ENCODE measurements at regions not wholly inside any gene's neighbourhood (a gene's known extent, or its start where the extent isn't known, plus 50 kb on each side); places are given as distances from the start of the nearest gene placed in this dataset.

GRCh38 chr5:125125031-125125823 is 378.8 kb upstream of the ZNF608 start:
- no peaks in the 10 kb centered on the region for H3K4me1 ChIP-seq (ENCODE audit: insufficient read depth, low read length)
- no peaks in the 10 kb centered on the region for H3K36me3 ChIP-seq (ENCODE audit: insufficient read depth, low read length)
- TF ChIP-seq CTCF (IDR thresholded peaks at IDR 0.05): no peak
- ChIA-PET CTCF (no interaction called here), POLR2A (no interaction called here)
- intact Hi-C loops (cut with DNase I, micrococcal nuclease): no loop called here
- no peak overlapping the region for H3K4me3 ChIP-seq (ENCODE audit: low read length)
- Mint-ChIP-seq H3K27me3 (no peaks in the 10 kb centered on the region), H3K36me3 (ENCODE audit: low read depth) (no peaks in the 10 kb centered on the region), H3K4me1 (ENCODE audit: low read depth) (no peaks in the 10 kb centered on the region), H3K27ac (no peak overlapping the region), H3K9me3 (peaks cover 5% of the 10 kb centered on the region), H3K4me3 (no peak overlapping the region)
- DNase-seq (no peak), ATAC-seq (ENCODE audit: poor library complexity) (no peak)
- no peak overlapping the region for H3K27ac ChIP-seq (ENCODE audit: low read depth in 1 of 2, low read length in 2 of 2)
- no peaks in the 10 kb centered on the region for H3K27me3 ChIP-seq (ENCODE audit: control insufficient read depth in 1 of 2, insufficient read depth in 2 of 2, low read length in 2 of 2)
- no peaks in the 10 kb centered on the region for H3K9me3 ChIP-seq (ENCODE audit: control insufficient read depth in 1 of 2, insufficient read depth in 1 of 2, low read length in 2 of 2)

GRCh38 chr5:125126050-125126449 is 379.6 kb upstream of the ZNF608 start:
- ChIA-PET POLR2A (no interaction called here), CTCF (no interaction called here)
- Mint-ChIP-seq H3K4me1 (ENCODE audit: low read depth) (no peaks in the 10 kb centered on the region), H3K4me3 (no peak overlapping the region), H3K27me3 (no peaks in the 10 kb centered on the region), H3K36me3 (ENCODE audit: low read depth) (no peaks in the 10 kb centered on the region), H3K27ac (no peak overlapping the region), H3K9me3 (peaks cover 5% of the 10 kb centered on the region)
- ATAC-seq (ENCODE audit: poor library complexity): no peak
- H3K36me3 ChIP-seq (ENCODE audit: insufficient read depth, low read length): no peaks in the 10 kb centered on the region
- H3K4me3 ChIP-seq (ENCODE audit: low read length): no peak overlapping the region
- no peaks in the 10 kb centered on the region for H3K27me3 ChIP-seq (ENCODE audit: control insufficient read depth in 1 of 2, insufficient read depth in 2 of 2, low read length in 2 of 2)
- no peaks in the 10 kb centered on the region for H3K9me3 ChIP-seq (ENCODE audit: control insufficient read depth in 1 of 2, insufficient read depth in 1 of 2, low read length in 2 of 2)
- TF ChIP-seq CTCF (IDR thresholded peaks at IDR 0.05): no peak
- H3K4me1 ChIP-seq (ENCODE audit: insufficient read depth, low read length): no peaks in the 10 kb centered on the region
- no peak for DNase-seq
- intact Hi-C loops (cut with DNase I, micrococcal nuclease): no loop called here
- H3K27ac ChIP-seq (ENCODE audit: low read depth in 1 of 2, low read length in 2 of 2): no peak overlapping the region

- ATAC-seq (ENCODE audit: poor library complexity) (no peak), DNase-seq (no peak)
- no peak overlapping the region for H3K4me3 Mint-ChIP-seq
- H3K27me3 Mint-ChIP-seq: no peaks in the 10 kb centered on the region
- TF ChIP-seq CTCF (IDR thresholded peaks at IDR 0.05): no peak
- H3K27ac ChIP-seq (ENCODE audit: low read depth in 1 of 2, low read length in 2 of 2): no peak overlapping the region
- no peaks in the 10 kb centered on the region for H3K36me3 Mint-ChIP-seq (ENCODE audit: low read depth)
- H3K27me3 ChIP-seq (ENCODE audit: control insufficient read depth in 1 of 2, insufficient read depth in 2 of 2, low read length in 2 of 2): no peaks in the 10 kb centered on the region
- ChIA-PET POLR2A (no interaction called here), CTCF (no interaction called here)
- H3K27ac Mint-ChIP-seq: no peak overlapping the region
- H3K4me1 ChIP-seq (ENCODE audit: insufficient read depth, low read length): no peaks in the 10 kb centered on the region
- no peaks in the 10 kb centered on the region for H3K9me3 ChIP-seq (ENCODE audit: control insufficient read depth in 1 of 2, insufficient read depth in 1 of 2, low read length in 2 of 2)
- H3K36me3 ChIP-seq (ENCODE audit: insufficient read depth, low read length): no peaks in the 10 kb centered on the region
- H3K4me3 ChIP-seq (ENCODE audit: low read length): no peak overlapping the region
- intact Hi-C loops (cut with DNase I, micrococcal nuclease): no loop called here
- H3K4me1 Mint-ChIP-seq (ENCODE audit: low read depth): no peaks in the 10 kb centered on the region
- peaks cover 5% of the 10 kb centered on the region for H3K9me3 Mint-ChIP-seq
These were observed 382.8 kb upstream of the ZNF608 start for GRCh38 chr5:125129151-125129806.

All from CD4-positive, alpha-beta T cell (primary cell).